Mesodermal cell (in vitro differentiated cells): ENCODE measurements at regions not wholly inside any gene's neighbourhood (a gene's known extent, or its start where the extent isn't known, plus 50 kb on each side); places are given as distances from the start of the nearest gene placed in this dataset.

ENCODE experiments used
- H3K27ac ChIP-seq: 2 replicates; pipeline ENCODE4 v1.7.0; 2013; ENCODE audit warnings: mild to moderate bottlenecking, low read depth, low read length, moderate library complexity; ENCODE audit not compliant: severe bottlenecking
- H3K36me3 ChIP-seq: 2 replicates; pipeline ENCODE4 v1.7.1; 2013; ENCODE audit warnings: mild to moderate bottlenecking, low read length, moderate library complexity; ENCODE audit not compliant: control insufficient read depth, insufficient read depth
- H3K4me1 ChIP-seq: one replicate; pipeline ENCODE4 v1.7.1; 2013; ENCODE audit warnings: mild to moderate bottlenecking, low read length; ENCODE audit not compliant: insufficient read depth, control insufficient read depth, poor library complexity, severe bottlenecking
- H3K4me3 ChIP-seq: 2 replicates; pipeline ENCODE4 v1.7.0; 2013; ENCODE audit warnings: low read length, control low read depth, mild to moderate bottlenecking; ENCODE audit not compliant: insufficient read depth, poor library complexity, severe bottlenecking; ENCODE audit errors: extremely low read depth
- H3K9me3 ChIP-seq: 2 replicates; pipeline ENCODE4 v1.7.1; 2013; ENCODE audit warnings: mild to moderate bottlenecking, low read length, moderate library complexity; ENCODE audit not compliant: control insufficient read depth
- WGBS, 2 experiments: methylation state at CpG; one replicate each; pipeline ENCODE4 v1.1.5; 2013; ENCODE audit warnings: missing lambda C conversion rate in 2 of 2; ENCODE audit not compliant: insufficient coverage in 2 of 2; 5-methylcytosine and 5-hydroxymethylcytosine counted together

- H3K27ac ChIP-seq = no peak overlapping the region
- 84 to 86% methylated on average over 3 of the region's 3 CpGs for WGBS, 2 experiments
- H3K36me3 ChIP-seq = no peaks in the 10 kb centered on the region
- H3K4me3 ChIP-seq = no peak overlapping the region
- H3K9me3 ChIP-seq = peaks cover 3% of the 10 kb centered on the region
- H3K4me1 ChIP-seq = peaks cover 8% of the 10 kb centered on the region
These were observed 1202.5 kb downstream of the DNAJB9 start for GRCh38 chr7:109772161-109772560.

- 83% methylated on average over 2 of the region's 3 CpGs for WGBS, 2 experiments
- H3K36me3 ChIP-seq = no peaks in the 10 kb centered on the region
- H3K27ac ChIP-seq = no peak overlapping the region
- no peak overlapping the region for H3K4me3 ChIP-seq
- no peaks in the 10 kb centered on the region for H3K4me1 ChIP-seq
- no peaks in the 10 kb centered on the region for H3K9me3 ChIP-seq
These were observed 1213.1 kb downstream of the DNAJB9 start for GRCh38 chr7:109782806-109783205.

DNA sequence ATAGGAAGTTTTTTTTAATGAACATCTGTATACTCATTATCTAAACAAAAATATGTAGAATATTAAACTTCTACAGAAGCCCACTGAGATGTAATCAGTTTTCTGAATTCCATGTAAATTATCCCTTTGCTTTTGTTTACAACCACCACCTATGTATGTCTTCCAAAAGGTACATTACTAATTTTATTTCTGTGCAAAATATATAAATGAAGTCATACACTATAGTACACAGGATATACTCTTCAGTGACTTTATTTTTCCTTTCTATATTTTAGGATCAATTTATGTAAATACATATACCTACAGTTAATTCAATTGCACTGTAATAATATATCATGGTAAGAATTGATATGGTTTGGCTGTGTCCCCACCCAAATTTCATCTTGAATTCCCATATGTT, 1236.9 kb downstream of the DNAJB9 start:
- no peak overlapping the region for H3K27ac ChIP-seq
- H3K9me3 ChIP-seq = no peaks in the 10 kb centered on the region

DNA sequence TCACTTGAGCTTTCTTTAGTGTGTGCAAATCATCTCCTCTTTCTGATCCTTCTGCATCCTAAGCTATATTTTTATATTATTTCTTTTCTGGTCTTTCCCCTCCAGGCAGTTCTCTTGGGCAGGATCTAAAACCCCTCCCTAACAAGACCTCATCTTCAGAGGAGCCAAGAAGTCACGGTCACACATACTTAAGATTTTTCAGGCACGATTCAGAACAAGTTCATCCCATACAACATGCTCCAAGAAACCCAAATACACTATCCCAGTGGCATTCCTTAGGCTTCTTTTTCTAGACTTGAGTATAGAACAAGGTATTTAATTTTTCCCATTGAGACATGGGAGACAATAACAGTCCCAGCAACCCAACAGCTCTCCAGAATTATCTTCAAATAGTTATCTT, 1251.5 kb downstream of the DNAJB9 start:
- H3K27ac ChIP-seq = no peak overlapping the region
- WGBS, 2 experiments = 81% methylated on average over 2 of the region's 2 CpGs; no CpG with 5 or more reads in 1 of the 2 experiments
- H3K36me3 ChIP-seq = no peaks in the 10 kb centered on the region
- H3K4me3 ChIP-seq = no peak overlapping the region
- peaks cover 4% of the 10 kb centered on the region for H3K9me3 ChIP-seq
- no peaks in the 10 kb centered on the region for H3K4me1 ChIP-seq

More for the DNA sequence above, 1236.9 kb downstream of the DNAJB9 start:
- Histone ChIP-seq H3K36me3 (no peaks in the 10 kb centered on the region), H3K4me3 (no peak overlapping the region), H3K4me1 (no peaks in the 10 kb centered on the region)

- no peaks in the 10 kb centered on the region for H3K36me3 ChIP-seq
- no peak overlapping the region for H3K27ac ChIP-seq
These were observed 1256.1 kb upstream of the LRRN3 start for GRCh38 chr7:109834851-109835250.

DNA sequence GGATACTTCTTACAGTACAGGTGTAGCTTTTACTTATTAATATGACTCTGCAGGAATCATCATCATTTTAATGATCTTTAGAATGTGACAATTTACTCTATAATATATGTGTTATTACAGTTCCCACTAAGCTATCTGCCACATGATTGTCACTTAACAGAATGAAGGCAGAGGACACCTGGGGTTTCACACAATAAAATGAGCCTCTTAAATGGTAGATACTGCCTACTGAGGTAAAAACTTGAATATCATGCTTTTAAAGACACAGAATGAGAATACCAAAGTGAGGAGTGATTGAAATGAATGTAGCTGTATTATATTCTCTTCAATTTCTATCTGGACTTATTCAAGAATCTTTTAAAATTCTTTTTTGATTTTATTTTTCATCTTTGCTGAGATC, 1255.3 kb upstream of the LRRN3 start:
- H3K27ac ChIP-seq = no peak overlapping the region
- H3K36me3 ChIP-seq = no peaks in the 10 kb centered on the region
- no peaks in the 10 kb centered on the region for H3K4me1 ChIP-seq

More at GRCh38 chr7:109834851-109835250, 1256.1 kb upstream of the LRRN3 start:
- Histone ChIP-seq H3K4me1 (no peaks in the 10 kb centered on the region), H3K9me3 (no peaks in the 10 kb centered on the region), H3K4me3 (no peak overlapping the region)

GRCh38 chr7:109836016-109836415, 1254.9 kb upstream of the LRRN3 start:
- Histone ChIP-seq H3K27ac (no peak overlapping the region), H3K36me3 (no peaks in the 10 kb centered on the region), H3K4me3 (no peak overlapping the region), H3K9me3 (no peaks in the 10 kb centered on the region), H3K4me1 (no peaks in the 10 kb centered on the region)
- no CpG with 5 or more reads among the region's 3 CpGs for WGBS, 2 experiments

More for the DNA sequence above, 1255.3 kb upstream of the LRRN3 start:
- H3K4me3 ChIP-seq = no peak overlapping the region
- no peaks in the 10 kb centered on the region for H3K9me3 ChIP-seq

DNA sequence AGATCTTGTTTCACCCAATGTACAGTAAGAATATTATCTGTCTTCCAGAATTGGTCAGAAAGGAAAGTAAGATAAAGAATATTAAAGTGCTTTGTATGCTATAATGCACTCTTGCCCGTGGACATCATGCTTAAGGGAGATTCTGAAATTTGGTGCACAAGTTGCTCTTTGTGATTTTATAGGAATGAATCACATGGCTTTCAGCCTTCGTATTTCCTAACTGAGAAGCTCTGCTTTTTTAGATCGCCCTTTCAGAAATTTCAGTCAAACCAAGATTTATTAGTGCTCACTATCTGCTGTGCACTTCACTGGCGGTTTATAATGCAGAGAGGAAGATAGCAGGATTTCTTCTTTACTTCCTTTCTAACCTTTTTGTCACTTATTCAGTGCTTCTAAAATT, 1248.5 kb upstream of the LRRN3 start:
- H3K9me3 ChIP-seq = no peaks in the 10 kb centered on the region
- 93 to 94% methylated on average over 1 to 4 of the region's 4 CpGs for WGBS, 2 experiments
- H3K4me3 ChIP-seq = no peak overlapping the region
- H3K36me3 ChIP-seq = no peaks in the 10 kb centered on the region
- no peaks in the 10 kb centered on the region for H3K4me1 ChIP-seq
- no peak overlapping the region for H3K27ac ChIP-seq

GRCh38 chr7:109844362-109844761, 1246.6 kb upstream of the LRRN3 start:
- Histone ChIP-seq H3K36me3 (no peaks in the 10 kb centered on the region), H3K27ac (no peak overlapping the region), H3K9me3 (no peaks in the 10 kb centered on the region), H3K4me3 (no peak overlapping the region), H3K4me1 (no peaks in the 10 kb centered on the region)

DNA sequence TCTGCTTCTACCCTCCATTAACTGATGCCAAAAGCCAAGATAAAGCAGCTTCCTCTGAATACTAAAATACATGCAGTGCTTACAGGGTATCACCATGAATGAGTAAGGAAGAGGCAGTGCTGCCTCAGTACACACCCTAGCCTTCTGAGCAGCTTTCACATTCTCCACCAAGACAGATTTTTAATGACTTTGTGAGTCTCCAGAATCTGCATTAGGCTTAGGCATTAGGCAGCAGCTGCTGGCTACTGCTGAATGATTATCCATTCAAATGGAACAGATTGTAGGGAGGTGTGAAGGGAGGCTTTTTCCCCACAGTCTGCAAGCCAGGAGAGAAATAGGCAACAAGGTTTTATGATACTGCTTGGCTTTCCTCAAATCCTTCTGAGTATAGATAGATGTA, 1226.7 kb upstream of the LRRN3 start:
- no peak overlapping the region for H3K4me3 ChIP-seq
- H3K4me1 ChIP-seq = no peaks in the 10 kb centered on the region
- no peaks in the 10 kb centered on the region for H3K36me3 ChIP-seq
- no peaks in the 10 kb centered on the region for H3K9me3 ChIP-seq
- no peak overlapping the region for H3K27ac ChIP-seq

DNA sequence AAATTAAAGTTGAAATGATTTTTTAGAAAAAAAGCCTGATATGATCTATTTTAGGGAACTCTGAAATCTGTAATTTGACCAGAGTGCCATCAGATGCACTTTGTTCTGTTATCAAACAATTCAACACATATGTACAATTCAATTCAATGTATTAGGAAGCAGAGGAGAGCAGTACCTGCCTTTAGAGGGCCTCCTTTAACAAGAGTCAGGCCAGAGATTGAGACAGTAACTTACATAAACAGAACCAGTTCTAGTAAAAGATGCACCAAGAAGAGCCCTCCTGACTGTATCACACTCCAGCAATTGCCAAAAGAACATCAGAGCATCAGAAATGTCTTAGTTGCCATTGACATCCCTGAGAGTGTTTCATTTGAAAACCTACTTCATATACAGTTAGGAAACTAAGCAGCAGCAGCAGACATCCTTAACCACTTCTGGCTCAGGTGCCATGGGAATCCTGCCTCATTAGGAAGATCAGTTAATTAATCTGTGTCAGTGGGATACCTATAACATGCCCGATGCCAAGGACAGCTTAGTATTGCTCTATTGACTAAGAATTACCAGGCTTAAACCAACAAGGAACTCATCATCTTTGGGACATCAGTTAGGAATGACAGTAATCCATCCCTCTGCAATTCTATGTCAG, 1222.6 kb upstream of the LRRN3 start:
- H3K4me3 ChIP-seq = no peak overlapping the region
- H3K9me3 ChIP-seq = no peaks in the 10 kb centered on the region
- H3K4me1 ChIP-seq = no peaks in the 10 kb centered on the region
- no peaks in the 10 kb centered on the region for H3K36me3 ChIP-seq
- WGBS, 2 experiments = no CpG with 5 or more reads among the region's 1 CpG
- no peak overlapping the region for H3K27ac ChIP-seq

GRCh38 chr7:109873296-109873695, 1217.6 kb upstream of the LRRN3 start:
- Histone ChIP-seq H3K4me3 (no peak overlapping the region), H3K4me1 (no peaks in the 10 kb centered on the region), H3K9me3 (no peaks in the 10 kb centered on the region), H3K36me3 (no peaks in the 10 kb centered on the region), H3K27ac (no peak overlapping the region)
- 94 to 96% methylated on average over 3 to 4 of the region's 4 CpGs for WGBS, 2 experiments
